ENCODE measurements at regions not wholly inside any gene's neighbourhood (a gene's known extent, or its start where the extent isn't known, plus 50 kb on each side); places are given as distances from the start of the nearest gene placed in this dataset.

DNA sequence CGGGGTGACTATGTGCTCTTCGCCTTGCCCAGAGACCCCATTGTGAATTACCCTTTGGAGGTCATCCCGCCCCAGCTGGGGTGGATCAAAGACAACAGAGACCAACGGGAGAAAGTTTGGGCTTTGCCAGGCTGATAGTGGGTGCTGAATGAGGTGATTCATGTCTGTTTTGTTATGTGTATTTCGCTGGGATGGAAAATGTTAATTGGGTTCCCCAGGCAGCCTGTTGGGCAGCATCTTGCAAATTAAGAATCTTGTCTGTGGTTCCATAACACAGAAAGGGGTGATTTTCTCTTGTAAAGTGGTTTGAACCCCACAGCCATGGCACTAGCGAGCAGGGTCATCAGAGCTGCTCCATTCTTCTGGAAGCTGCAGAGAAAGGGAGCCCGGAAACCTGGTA lies 63.1 kb upstream of the UNC93A start:
- FAIRE-seq (no peak), DNase-seq (no peak)
- Histone ChIP-seq H3K9ac (ENCODE audit: low read length in 3 of 3) (no peak overlapping the region), H3K4me1 (ENCODE audit: control insufficient read depth in 2 of 3, insufficient read depth in 2 of 3, low read depth in 1 of 3, low read length in 3 of 3) (no peaks in the 10 kb centered on the region), H3K36me3 (ENCODE audit: control insufficient read depth in 2 of 3, insufficient read depth in 3 of 3, low read length in 3 of 3) (no peaks in the 10 kb centered on the region), H3K27me3 (ENCODE audit: control insufficient read depth, insufficient read depth, low read length) (no peaks in the 10 kb centered on the region), H3K27ac (ENCODE audit: low read depth in 2 of 2, low read length in 2 of 2) (no peak overlapping the region), H3K4me3 (ENCODE audit: low read length in 3 of 3) (no peak overlapping the region), H3K9me3 (ENCODE audit: control insufficient read depth in 2 of 3, insufficient read depth in 1 of 3, low read length in 3 of 3) (no peaks in the 10 kb centered on the region)
- intact Hi-C loops (cut with DNase I) = no loop called here
- TF ChIP-seq, protein P1, sequence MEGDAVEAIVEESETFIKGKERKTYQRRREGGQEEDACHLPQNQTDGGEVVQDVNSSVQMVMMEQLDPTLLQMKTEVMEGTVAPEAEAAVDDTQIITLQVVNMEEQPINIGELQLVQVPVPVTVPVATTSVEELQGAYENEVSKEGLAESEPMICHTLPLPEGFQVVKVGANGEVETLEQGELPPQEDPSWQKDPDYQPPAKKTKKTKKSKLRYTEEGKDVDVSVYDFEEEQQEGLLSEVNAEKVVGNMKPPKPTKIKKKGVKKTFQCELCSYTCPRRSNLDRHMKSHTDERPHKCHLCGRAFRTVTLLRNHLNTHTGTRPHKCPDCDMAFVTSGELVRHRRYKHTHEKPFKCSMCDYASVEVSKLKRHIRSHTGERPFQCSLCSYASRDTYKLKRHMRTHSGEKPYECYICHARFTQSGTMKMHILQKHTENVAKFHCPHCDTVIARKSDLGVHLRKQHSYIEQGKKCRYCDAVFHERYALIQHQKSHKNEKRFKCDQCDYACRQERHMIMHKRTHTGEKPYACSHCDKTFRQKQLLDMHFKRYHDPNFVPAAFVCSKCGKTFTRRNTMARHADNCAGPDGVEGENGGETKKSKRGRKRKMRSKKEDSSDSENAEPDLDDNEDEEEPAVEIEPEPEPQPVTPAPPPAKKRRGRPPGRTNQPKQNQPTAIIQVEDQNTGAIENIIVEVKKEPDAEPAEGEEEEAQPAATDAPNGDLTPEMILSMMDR (IDR thresholded peaks at IDR 0.05; ENCODE audit: borderline replicate concordance, extremely low read depth, insufficient read depth) = no peak

DNA sequence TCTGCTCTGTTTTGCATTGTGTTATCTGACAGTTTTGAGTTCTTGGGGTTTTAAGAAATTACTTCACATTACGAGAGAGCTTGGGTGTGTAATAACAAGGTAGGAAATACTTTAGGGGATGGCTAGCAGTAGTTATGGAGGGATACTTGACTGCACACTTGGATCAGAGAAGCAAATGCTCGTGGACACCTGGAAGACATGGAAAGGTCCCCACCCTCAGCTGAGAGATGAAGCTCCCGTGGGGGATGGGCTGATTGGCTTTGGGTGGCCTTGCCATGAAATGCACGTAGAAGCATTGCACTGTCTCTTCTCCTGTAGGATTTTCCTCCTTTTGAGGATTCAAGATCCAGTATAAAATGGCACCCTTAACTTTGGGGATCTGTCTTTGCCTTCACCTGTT lies 61.5 kb upstream of the UNC93A start:
- Histone ChIP-seq H3K27me3 (ENCODE audit: control insufficient read depth, insufficient read depth, low read length) (no peaks in the 10 kb centered on the region), H3K4me3 (ENCODE audit: low read length in 3 of 3) (no peak overlapping the region), H3K36me3 (ENCODE audit: control insufficient read depth in 2 of 3, insufficient read depth in 3 of 3, low read length in 3 of 3) (no peaks in the 10 kb centered on the region), H3K9ac (ENCODE audit: low read length in 3 of 3) (no peak overlapping the region), H3K9me3 (ENCODE audit: control insufficient read depth in 2 of 3, insufficient read depth in 1 of 3, low read length in 3 of 3) (no peaks in the 10 kb centered on the region), H3K27ac (ENCODE audit: low read depth in 2 of 2, low read length in 2 of 2) (no peak overlapping the region), H3K4me1 (ENCODE audit: control insufficient read depth in 2 of 3, insufficient read depth in 2 of 3, low read depth in 1 of 3, low read length in 3 of 3) (no peaks in the 10 kb centered on the region)
- TF ChIP-seq, protein P1 (IDR thresholded peaks at IDR 0.05; ENCODE audit: borderline replicate concordance, extremely low read depth, insufficient read depth) = no peak
- intact Hi-C loops (cut with DNase I) = no loop called here
- DNase-seq = no peak
- FAIRE-seq = no peak

GRCh38 chr6:167230288-167230687 lies 60.8 kb upstream of the UNC93A start:
- H3K4me1 ChIP-seq (ENCODE audit: control insufficient read depth in 2 of 3, insufficient read depth in 2 of 3, low read depth in 1 of 3, low read length in 3 of 3) = no peaks in the 10 kb centered on the region
- H3K9me3 ChIP-seq (ENCODE audit: control insufficient read depth in 2 of 3, insufficient read depth in 1 of 3, low read length in 3 of 3) = no peaks in the 10 kb centered on the region
- no peaks in the 10 kb centered on the region for H3K27me3 ChIP-seq (ENCODE audit: control insufficient read depth, insufficient read depth, low read length)
- TF ChIP-seq, protein P1 (IDR thresholded peaks at IDR 0.05; ENCODE audit: borderline replicate concordance, extremely low read depth, insufficient read depth) = no peak
- DNase-seq (no peak), FAIRE-seq (no peak)
- no peak overlapping the region for H3K4me3 ChIP-seq (ENCODE audit: low read length in 3 of 3)
- H3K9ac ChIP-seq (ENCODE audit: low read length in 3 of 3) = no peak overlapping the region
- intact Hi-C loops (cut with DNase I) = no loop called here
- H3K27ac ChIP-seq (ENCODE audit: low read depth in 2 of 2, low read length in 2 of 2) = no peak overlapping the region
- no peaks in the 10 kb centered on the region for H3K36me3 ChIP-seq (ENCODE audit: control insufficient read depth in 2 of 3, insufficient read depth in 3 of 3, low read length in 3 of 3)

- no peaks in the 10 kb centered on the region for H3K27me3 ChIP-seq (ENCODE audit: control insufficient read depth, insufficient read depth, low read length)
- no peaks in the 10 kb centered on the region for H3K4me1 ChIP-seq (ENCODE audit: control insufficient read depth in 2 of 3, insufficient read depth in 2 of 3, low read depth in 1 of 3, low read length in 3 of 3)
- H3K9ac ChIP-seq (ENCODE audit: low read length in 3 of 3) = no peak overlapping the region
- intact Hi-C loops (cut with DNase I) = no loop called here
- no peak overlapping the region for H3K27ac ChIP-seq (ENCODE audit: low read depth in 2 of 2, low read length in 2 of 2)
- H3K9me3 ChIP-seq (ENCODE audit: control insufficient read depth in 2 of 3, insufficient read depth in 1 of 3, low read length in 3 of 3) = no peaks in the 10 kb centered on the region
- H3K4me3 ChIP-seq (ENCODE audit: low read length in 3 of 3) = no peak overlapping the region
- DNase-seq = no peak
- H3K36me3 ChIP-seq (ENCODE audit: control insufficient read depth in 2 of 3, insufficient read depth in 3 of 3, low read length in 3 of 3) = no peaks in the 10 kb centered on the region
- TF ChIP-seq, protein P1 (IDR thresholded peaks at IDR 0.05; ENCODE audit: borderline replicate concordance, extremely low read depth, insufficient read depth) = no peak
- no peak for FAIRE-seq
Observed at GRCh38 chr6:167232356-167232755, 58.8 kb upstream of the UNC93A start.

Data from kidney (tissue), 13 donors.